ENCODE measurements at regions not wholly inside any gene's neighbourhood (a gene's known extent, or its start where the extent isn't known, plus 50 kb on each side); places are given as distances from the start of the nearest gene placed in this dataset.

DNA sequence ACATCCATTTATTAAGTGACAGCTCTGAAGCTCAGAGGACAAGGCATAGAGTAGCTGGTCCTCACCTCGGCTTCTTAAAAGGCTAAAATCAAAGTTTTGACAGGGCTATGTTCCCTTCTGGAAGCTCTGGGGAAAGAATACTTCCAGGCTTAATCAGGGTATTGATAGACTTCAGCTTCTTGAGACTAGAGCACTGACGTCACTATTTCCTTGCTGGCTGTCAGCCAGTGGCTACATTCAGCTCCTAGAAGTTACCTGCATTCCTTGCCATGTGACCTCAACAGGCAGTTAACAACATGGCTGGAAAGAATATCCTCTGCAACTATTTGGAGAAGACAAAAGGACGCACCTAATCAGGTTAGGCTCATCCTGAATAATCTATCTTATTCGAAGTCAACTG lies 1144.8 kb downstream of the ADGRL3 start:
- Histone ChIP-seq H3K4me3 (ENCODE audit: low read depth in 2 of 2, low read length in 1 of 2) (no peak overlapping the region), H3K9me2 (no peaks in the 10 kb centered on the region), H3K27me3 (ENCODE audit: insufficient read depth) (no peaks in the 10 kb centered on the region), H3K9ac (no peak overlapping the region), H3F3A (replicated peaks; ENCODE audit: insufficient read depth) (no peaks in the 10 kb centered on the region), H4K20me1 (ENCODE audit: insufficient read depth) (no peaks in the 10 kb centered on the region), H3K4me2 (no peak overlapping the region), H2AFZ (ENCODE audit: low read depth) (no peak overlapping the region), H3K9me3 (no peaks in the 10 kb centered on the region), H3K27ac (ENCODE audit: low read depth in 2 of 2, low read length in 1 of 2) (no peak overlapping the region), H3K4me1 (ENCODE audit: control insufficient read depth in 1 of 2, insufficient read depth in 2 of 2, low read depth in 1 of 2, low read length in 1 of 2) (no peaks in the 10 kb centered on the region), H3K36me3 (replicated peaks in 1 of 2; ENCODE audit: control insufficient read depth in 1 of 2, insufficient read depth in 2 of 2, low read length in 1 of 2) (no peaks in the 10 kb centered on the region), H3K79me2 (ENCODE audit: insufficient read depth) (no peaks in the 10 kb centered on the region)
- DNase-seq = no peak
- ChIA-PET POLR2A (no interaction called here), CTCF (no interaction called here)
- TF ChIP-seq YY1 (IDR thresholded peaks at IDR 0.05; ENCODE audit: low read depth) (no peak), RCOR1 (IDR thresholded peaks at IDR 0.05; ENCODE audit: low read length) (no peak), TAF1 (IDR thresholded peaks at IDR 0.05; ENCODE audit: borderline replicate concordance, low read depth, low read length) (no peak), ELF1 (IDR thresholded peaks at IDR 0.05) (no peak), REST (IDR thresholded peaks at IDR 0.05; ENCODE audit: low read depth, low read length) (no peak), RXRA (IDR thresholded peaks at IDR 0.05; ENCODE audit: borderline replicate concordance, low read depth) (no peak), MEF2A (IDR thresholded peaks at IDR 0.05; ENCODE audit: borderline replicate concordance, low read depth) (no peak)
- 24% methylated on average over 4 of the region's 4 CpGs for WGBS (ENCODE audit: low lambda C conversion rate)

- Histone ChIP-seq H2AFZ (ENCODE audit: low read depth) (no peak overlapping the region), H3K36me3 (replicated peaks in 1 of 2; ENCODE audit: control insufficient read depth in 1 of 2, insufficient read depth in 2 of 2, low read length in 1 of 2) (no peaks in the 10 kb centered on the region), H4K20me1 (ENCODE audit: insufficient read depth) (no peaks in the 10 kb centered on the region), H3K27me3 (ENCODE audit: insufficient read depth) (no peaks in the 10 kb centered on the region), H3K9me3 (no peaks in the 10 kb centered on the region), H3K4me2 (no peak overlapping the region), H3K79me2 (ENCODE audit: insufficient read depth) (no peaks in the 10 kb centered on the region), H3K9me2 (no peaks in the 10 kb centered on the region), H3K4me3 (ENCODE audit: low read depth in 2 of 2, low read length in 1 of 2) (no peak overlapping the region), H3F3A (replicated peaks; ENCODE audit: insufficient read depth) (no peaks in the 10 kb centered on the region), H3K9ac (no peak overlapping the region), H3K27ac (ENCODE audit: low read depth in 2 of 2, low read length in 1 of 2) (no peak overlapping the region), H3K4me1 (ENCODE audit: control insufficient read depth in 1 of 2, insufficient read depth in 2 of 2, low read depth in 1 of 2, low read length in 1 of 2) (no peaks in the 10 kb centered on the region)
- no peak for TF ChIP-seq IRF3 (IDR thresholded peaks at IDR 0.05; ENCODE audit: low read depth, low read length)
- TF ChIP-seq SIN3A (IDR thresholded peaks at IDR 0.05; ENCODE audit: borderline replicate concordance, low read depth, low read length) = no peak
- no peak for TF ChIP-seq RXRA (IDR thresholded peaks at IDR 0.05; ENCODE audit: borderline replicate concordance, low read depth)
- no peak for TF ChIP-seq NRF1 (IDR thresholded peaks at IDR 0.05; ENCODE audit: low read depth, low read length)
- no peak for TF ChIP-seq RCOR1 (IDR thresholded peaks at IDR 0.05; ENCODE audit: low read length)
- TF ChIP-seq TEAD4 (IDR thresholded peaks at IDR 0.05; ENCODE audit: borderline replicate concordance, insufficient read depth) = no peak
- TF ChIP-seq GABPA (IDR thresholded peaks at IDR 0.05; ENCODE audit: low read depth) = no peak
- no peak for TF ChIP-seq MAX (IDR thresholded peaks at IDR 0.05; ENCODE audit: low read depth)
- no peak for TF ChIP-seq EP300 (IDR thresholded peaks at IDR 0.05; ENCODE audit: borderline replicate concordance in 1 of 2, low read depth in 1 of 2, low read length in 1 of 2)
- TF ChIP-seq MEF2A (IDR thresholded peaks at IDR 0.05; ENCODE audit: borderline replicate concordance, low read depth) = no peak
- TF ChIP-seq RFX5 (IDR thresholded peaks at IDR 0.05; ENCODE audit: low read length) = no peak
- TF ChIP-seq POLR2AphosphoS5 (IDR thresholded peaks at IDR 0.05; ENCODE audit: low read depth, low read length) = no peak
- no peak for TF ChIP-seq CHD2 (IDR thresholded peaks at IDR 0.05; ENCODE audit: low read length, partially characterized antibody)
- WGBS (ENCODE audit: low lambda C conversion rate) = 20% methylated on average over 4 of the region's 4 CpGs
- no peak for DNase-seq
- POLR2A ChIA-PET = no interaction called here
- CTCF ChIA-PET = no interaction called here
Measured at GRCh38 chr4:62344474-62344873, 1144.3 kb downstream of the ADGRL3 start.
